H9 (cell line): ENCODE measurements at regions not wholly inside any gene's neighbourhood (a gene's known extent, or its start where the extent isn't known, plus 50 kb on each side); places are given as distances from the start of the nearest gene placed in this dataset.

ENCODE experiments used
- DNase-seq: peaks from one replicate; pipeline ENCODE4 v3.0.0-alpha.2; 2017
- H2AFZ ChIP-seq: one replicate; pipeline ENCODE4 v1.6.1; 2013; ENCODE audit warnings: mild to moderate bottlenecking, low read length, control low read depth, moderate library complexity
- H2AK5ac ChIP-seq: 2 replicates; pipeline ENCODE4 v1.6.1; 2013; ENCODE audit warnings: low read length, control low read depth, mixed read lengths; ENCODE audit not compliant: insufficient read length
- H2BK120ac ChIP-seq: one replicate; pipeline ENCODE4 v1.6.1; 2013; ENCODE audit warnings: low read depth, mild to moderate bottlenecking, low read length, control low read depth, inconsistent platforms; ENCODE audit not compliant: poor library complexity, severe bottlenecking
- H2BK12ac ChIP-seq: 2 replicates; pipeline ENCODE4 v1.6.1; 2013; ENCODE audit warnings: low read length, control low read depth, mixed read lengths, low read depth; ENCODE audit not compliant: insufficient read length
- H2BK15ac ChIP-seq: 2 replicates; pipeline ENCODE4 v1.6.1; 2013; ENCODE audit warnings: low read depth, low read length, control low read depth
- H2BK20ac ChIP-seq: one replicate; pipeline ENCODE4 v1.6.1; 2013; ENCODE audit warnings: low read depth, mild to moderate bottlenecking, low read length, control low read depth, inconsistent platforms; ENCODE audit not compliant: poor library complexity, severe bottlenecking
- H2BK5ac ChIP-seq: 2 replicates; pipeline ENCODE4 v1.6.1; 2013; ENCODE audit warnings: low read length, control low read depth, mixed read lengths; ENCODE audit not compliant: insufficient read length
- H3K14ac ChIP-seq: 2 replicates; pipeline ENCODE4 v1.6.1; 2013; ENCODE audit warnings: low read length, control low read depth; ENCODE audit not compliant: insufficient read depth
- H3K18ac ChIP-seq: 2 replicates; pipeline ENCODE4 v1.6.1; 2013; ENCODE audit warnings: low read depth, mild to moderate bottlenecking, mixed read lengths, low read length, control low read depth; ENCODE audit not compliant: insufficient read length
- H3K23ac ChIP-seq: 2 replicates; pipeline ENCODE4 v1.6.1; 2013; ENCODE audit warnings: low read length, control low read depth, mixed read lengths, low read depth; ENCODE audit not compliant: insufficient read length
- H3K23me2 ChIP-seq: 2 replicates; pipeline ENCODE4 v1.6.1; 2013; ENCODE audit warnings: low read depth, mild to moderate bottlenecking, mixed read lengths, low read length, control low read depth; ENCODE audit not compliant: insufficient read length, poor library complexity, severe bottlenecking
- H3K27ac ChIP-seq: 2 replicates; pipeline ENCODE4 v1.5.1; 2013; ENCODE audit warnings: low read length, control low read depth, mixed read lengths, low read depth; ENCODE audit not compliant: insufficient read length
- H3K27me3 ChIP-seq: 2 replicates; pipeline ENCODE4 v1.6.1; 2013; ENCODE audit warnings: low read length, control low read depth, inconsistent platforms; ENCODE audit not compliant: insufficient read depth
- H3K4ac ChIP-seq: 2 replicates; pipeline ENCODE4 v1.6.1; 2013; ENCODE audit warnings: low read depth, mild to moderate bottlenecking, control low read depth, inconsistent platforms, low read length, moderate library complexity
- H3K4me1 ChIP-seq: 2 replicates; pipeline ENCODE4 v1.6.1; 2013; ENCODE audit warnings: low read length, control low read depth, inconsistent platforms; ENCODE audit not compliant: insufficient read depth
- H3K4me2 ChIP-seq: 2 replicates; pipeline ENCODE4 v1.6.1; 2013; ENCODE audit warnings: low read length, control low read depth, mixed read lengths; ENCODE audit not compliant: insufficient read length, insufficient read depth
- H3K56ac ChIP-seq: 2 replicates; pipeline ENCODE4 v1.6.1; 2013; ENCODE audit warnings: low read depth, mild to moderate bottlenecking, mixed read lengths, low read length, control low read depth; ENCODE audit not compliant: insufficient read length
- H3K79me1 ChIP-seq: 2 replicates; pipeline ENCODE4 v1.6.1; 2013; ENCODE audit warnings: low read depth, mild to moderate bottlenecking, moderate library complexity, low read length, control low read depth, inconsistent platforms; ENCODE audit not compliant: insufficient read depth, poor library complexity, severe bottlenecking
- H3K79me2 ChIP-seq: 2 replicates; pipeline ENCODE4 v1.6.1; 2013; ENCODE audit warnings: low read length, control low read depth, inconsistent platforms; ENCODE audit not compliant: insufficient read depth
- H3K9ac ChIP-seq: 2 replicates; pipeline ENCODE4 v1.6.1; 2013; ENCODE audit warnings: low read length, control low read depth, mixed read lengths; ENCODE audit not compliant: insufficient read length; ENCODE audit errors: extremely low read depth
- H3K9me3 ChIP-seq: one replicate; pipeline ENCODE4 v1.6.1; 2013; ENCODE audit warnings: low read depth, low read length, inconsistent platforms; ENCODE audit not compliant: control insufficient read depth
- H3T11ph ChIP-seq: one replicate; pipeline ENCODE4 v1.6.1; 2013; ENCODE audit warnings: mild to moderate bottlenecking, low read length, control low read depth, inconsistent platforms
- H4K20me1 ChIP-seq: one replicate; pipeline ENCODE4 v1.6.1; 2013; ENCODE audit not compliant: control insufficient read depth, insufficient read length, insufficient read depth
- H4K5ac ChIP-seq: 2 replicates; pipeline ENCODE4 v1.6.1; 2013; ENCODE audit warnings: low read depth, mild to moderate bottlenecking, mixed read lengths, low read length, control low read depth; ENCODE audit not compliant: insufficient read length
- H4K8ac ChIP-seq: replicated peaks from 2 replicates; pipeline ENCODE4 v1.6.1; 2013; ENCODE audit warnings: low read length, control low read depth, mixed read lengths, low read depth; ENCODE audit not compliant: insufficient read length
- H4K91ac ChIP-seq: 2 replicates; pipeline ENCODE4 v1.6.1; 2013; ENCODE audit warnings: low read depth, mild to moderate bottlenecking, moderate library complexity, mixed read lengths, low read length, control low read depth; ENCODE audit not compliant: insufficient read length
- H3K27ac Mint-ChIP-seq, 3 experiments: 2 replicates in 2 of 3; 3 replicates in 1 of 3; pipeline ENCODE4 v1.8.0; 2020 to 2021; ENCODE audit warnings: mixed read lengths in 3 of 3, mild to moderate bottlenecking in 1 of 3, moderate library complexity in 1 of 3
- H3K27me3 Mint-ChIP-seq: 2 replicates; pipeline ENCODE4 v1.8.0; 2021; ENCODE audit warnings: low read depth, mild to moderate bottlenecking, moderate library complexity, mixed read lengths
- H3K36me3 Mint-ChIP-seq, 3 experiments: 2 replicates in 2 of 3; 3 replicates in 1 of 3; pipeline ENCODE4 v1.8.0; 2020 to 2021; ENCODE audit warnings: low read depth in 3 of 3, mixed read lengths in 3 of 3; ENCODE audit not compliant: insufficient read depth in 1 of 3
- H3K4me1 Mint-ChIP-seq, 2 experiments: 2 replicates each; pipeline ENCODE4 v1.8.0; 2020; ENCODE audit warnings: mixed read lengths in 2 of 2
- H3K4me3 Mint-ChIP-seq, 2 experiments: 2 replicates in 1 of 2; 3 replicates in 1 of 2; pipeline ENCODE4 v1.8.0; 2020 to 2021; ENCODE audit warnings: mild to moderate bottlenecking in 2 of 2, mixed read lengths in 2 of 2, moderate library complexity in 1 of 2
- H3K9me3 Mint-ChIP-seq, 2 experiments: 2 replicates in 1 of 2; 3 replicates in 1 of 2; pipeline ENCODE4 v1.8.0; 2020; ENCODE audit warnings: mild to moderate bottlenecking in 2 of 2, mixed read lengths in 2 of 2, moderate library complexity in 1 of 2
- WGBS: extraction: QIAGEN DNeasy Blood & Tissue Kit; methylation state at CpG from one replicate; pipeline ENCODE4 v1.1.7; 2013; ENCODE audit warnings: missing lambda C conversion rate, low lambda C conversion rate, mixed read lengths; ENCODE audit not compliant: insufficient read length; ENCODE audit errors: extremely low coverage; 5-methylcytosine and 5-hydroxymethylcytosine counted together
- TF ChIP-seq, protein P1 (sequence below): fragments of 200-600 bp; sonication (generic); conservative IDR thresholded peaks from 3 replicates; pipeline ENCODE4 v1.8.0; 2021; ENCODE audit warnings: antibody characterized with exemption, mild to moderate bottlenecking

DNA sequence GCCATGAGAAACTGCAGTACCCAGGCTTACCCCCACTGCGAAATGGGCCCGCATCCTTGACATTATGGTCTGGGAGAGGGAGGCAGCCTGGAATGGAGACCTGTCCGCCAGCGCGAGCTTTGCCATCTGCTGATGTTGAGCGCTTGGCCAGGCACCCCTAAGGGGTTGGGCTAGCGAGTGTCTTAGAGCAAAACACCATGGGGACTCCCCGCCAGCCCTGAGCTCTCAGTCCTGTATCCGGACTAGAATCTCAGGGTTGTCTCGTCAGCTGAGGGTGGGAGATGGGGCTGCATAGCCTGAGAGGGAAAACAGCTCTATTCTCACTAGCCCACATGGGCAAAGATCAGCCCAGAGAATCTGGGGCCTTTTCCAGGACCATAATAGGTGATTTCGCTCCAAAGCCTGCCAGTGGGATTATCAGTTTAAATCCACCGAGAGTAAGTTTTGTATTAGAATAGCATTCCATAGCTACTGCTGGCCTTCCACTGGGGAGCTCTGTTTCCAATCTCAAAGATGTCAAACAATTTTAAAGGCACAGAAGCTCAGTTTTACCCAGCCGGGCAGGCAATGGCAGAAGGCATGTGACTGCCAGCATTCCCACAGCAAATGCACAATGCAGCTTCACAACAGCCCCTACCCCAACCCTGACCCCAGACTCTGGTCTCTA lies 167.5 kb upstream of the TPM1 start:
- TF ChIP-seq, protein P1, sequence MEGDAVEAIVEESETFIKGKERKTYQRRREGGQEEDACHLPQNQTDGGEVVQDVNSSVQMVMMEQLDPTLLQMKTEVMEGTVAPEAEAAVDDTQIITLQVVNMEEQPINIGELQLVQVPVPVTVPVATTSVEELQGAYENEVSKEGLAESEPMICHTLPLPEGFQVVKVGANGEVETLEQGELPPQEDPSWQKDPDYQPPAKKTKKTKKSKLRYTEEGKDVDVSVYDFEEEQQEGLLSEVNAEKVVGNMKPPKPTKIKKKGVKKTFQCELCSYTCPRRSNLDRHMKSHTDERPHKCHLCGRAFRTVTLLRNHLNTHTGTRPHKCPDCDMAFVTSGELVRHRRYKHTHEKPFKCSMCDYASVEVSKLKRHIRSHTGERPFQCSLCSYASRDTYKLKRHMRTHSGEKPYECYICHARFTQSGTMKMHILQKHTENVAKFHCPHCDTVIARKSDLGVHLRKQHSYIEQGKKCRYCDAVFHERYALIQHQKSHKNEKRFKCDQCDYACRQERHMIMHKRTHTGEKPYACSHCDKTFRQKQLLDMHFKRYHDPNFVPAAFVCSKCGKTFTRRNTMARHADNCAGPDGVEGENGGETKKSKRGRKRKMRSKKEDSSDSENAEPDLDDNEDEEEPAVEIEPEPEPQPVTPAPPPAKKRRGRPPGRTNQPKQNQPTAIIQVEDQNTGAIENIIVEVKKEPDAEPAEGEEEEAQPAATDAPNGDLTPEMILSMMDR = no peak
- H3K27me3 ChIP-seq = no peaks in the 10 kb centered on the region

More for the DNA sequence above, 167.5 kb upstream of the TPM1 start:
- no peak overlapping the region for H2AK5ac ChIP-seq
- H2AFZ ChIP-seq = no peak overlapping the region
- H3K9ac ChIP-seq = no peak overlapping the region
- no peak overlapping the region for H4K91ac ChIP-seq
- H2BK20ac ChIP-seq = no peak overlapping the region
- no peak overlapping the region for H4K8ac ChIP-seq
- no peak overlapping the region for H2BK5ac ChIP-seq
- H2BK15ac ChIP-seq = no peak overlapping the region
- Mint-ChIP-seq H3K4me3 (no peak overlapping the region), H3K27ac (peak overlapping the region in 2 of 3 experiments; percentile 70 to 74; a peak in 2 of 7 replicates), H3K9me3 (peaks cover 6 to 8% of the 10 kb centered on the region in 2 experiments), H3K36me3 (peaks cover 2 to 14% (median 5%) of the 10 kb centered on the region in 3 experiments; a peak in 5 of 7 replicates), H3K4me1 (peaks cover 48% of the 10 kb centered on the region in 2 experiments), H3K27me3 (peaks cover 16% of the 10 kb centered on the region)
- no peak overlapping the region for H3K18ac ChIP-seq
- H3K9me3 ChIP-seq = no peaks in the 10 kb centered on the region
- H3K4me2 ChIP-seq = no peak overlapping the region
- H3T11ph ChIP-seq = no peak overlapping the region
- H2BK12ac ChIP-seq = no peak overlapping the region
- 0 out of 2 replicates have a peak overlapping the region, but pooled peaks have one; percentile 6 for H3K14ac ChIP-seq
- peaks cover 2% of the 10 kb centered on the region; the same call in 1 of the 2 replicates for H3K4me1 ChIP-seq
- H4K20me1 ChIP-seq = no peaks in the 10 kb centered on the region
- H3K79me1 ChIP-seq = no peaks in the 10 kb centered on the region
- H3K79me2 ChIP-seq = no peaks in the 10 kb centered on the region
- no peaks in the 10 kb centered on the region for H3K23me2 ChIP-seq
- no peak overlapping the region for H3K56ac ChIP-seq
- no peak overlapping the region for H3K27ac ChIP-seq
- H2BK120ac ChIP-seq = no peak overlapping the region
- H4K5ac ChIP-seq = no peak overlapping the region
- no peak overlapping the region for H3K23ac ChIP-seq
- no CpG with 5 or more reads among the region's 13 CpGs for WGBS
- no peak overlapping the region for H3K4ac ChIP-seq
- no peak for DNase-seq
